PFSK-1 (cell line): ENCODE measurements at regions not wholly inside any gene's neighbourhood (a gene's known extent, or its start where the extent isn't known, plus 50 kb on each side); places are given as distances from the start of the nearest gene placed in this dataset.

Experiments
- FOXP2 ChIP-seq: optimal IDR thresholded peaks from 2 replicates; pipeline ENCODE3; 2011; ENCODE audit warnings: borderline replicate concordance, control low read depth, inconsistent platforms; ENCODE audit not compliant: insufficient read depth; ENCODE audit errors: extremely low read length, extremely low read depth
- POLR2AphosphoS5 ChIP-seq: IDR thresholded peaks from 2 replicates; pipeline ENCODE4 v1.6.1; 2012; ENCODE audit warnings: low read depth, mild to moderate bottlenecking, control low read depth, low read length, moderate library complexity
- SIN3A ChIP-seq: IDR thresholded peaks from 2 replicates; pipeline ENCODE4 v1.6.1; 2012; ENCODE audit warnings: mild to moderate bottlenecking, low read length, moderate library complexity, borderline replicate concordance; ENCODE audit not compliant: insufficient read depth
- TAF1 ChIP-seq: IDR thresholded peaks from 2 replicates; pipeline ENCODE4 v1.6.1; 2012; ENCODE audit warnings: low read length, control low read depth, borderline replicate concordance; ENCODE audit not compliant: insufficient read depth
- TF ChIP-seq, protein P1 (sequence below), 2 experiments: IDR thresholded peaks; 2 replicates each; pipeline versions ENCODE4 v1.6.1 to v1.8.0; 2011 to 2012; ENCODE audit warnings: low read depth in 2 of 2, low read length in 2 of 2, control low read depth in 1 of 2, inconsistent platforms in 1 of 2, mild to moderate bottlenecking in 1 of 2, moderate library complexity in 1 of 2; ENCODE audit not compliant: insufficient read depth in 1 of 2

DNA sequence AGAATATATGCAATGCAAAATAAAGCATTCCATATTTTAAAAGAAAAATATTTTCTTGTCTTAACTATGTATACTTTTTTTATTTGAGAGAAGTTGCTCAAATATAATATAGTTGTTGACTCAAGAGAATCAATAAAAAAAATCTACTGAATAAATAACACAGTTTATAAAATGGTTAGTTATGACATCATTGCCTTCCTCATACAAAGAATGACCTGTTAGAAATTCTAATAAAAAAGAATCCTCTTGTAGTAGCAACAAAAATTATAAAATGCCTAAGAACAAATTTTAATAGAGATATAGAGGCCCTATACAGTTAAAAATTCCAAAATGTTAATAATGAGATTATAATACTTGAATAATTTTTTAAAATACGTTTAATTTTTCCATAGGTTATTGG, 96.5 kb upstream of the AHI1 start:
- TF ChIP-seq, protein P1, sequence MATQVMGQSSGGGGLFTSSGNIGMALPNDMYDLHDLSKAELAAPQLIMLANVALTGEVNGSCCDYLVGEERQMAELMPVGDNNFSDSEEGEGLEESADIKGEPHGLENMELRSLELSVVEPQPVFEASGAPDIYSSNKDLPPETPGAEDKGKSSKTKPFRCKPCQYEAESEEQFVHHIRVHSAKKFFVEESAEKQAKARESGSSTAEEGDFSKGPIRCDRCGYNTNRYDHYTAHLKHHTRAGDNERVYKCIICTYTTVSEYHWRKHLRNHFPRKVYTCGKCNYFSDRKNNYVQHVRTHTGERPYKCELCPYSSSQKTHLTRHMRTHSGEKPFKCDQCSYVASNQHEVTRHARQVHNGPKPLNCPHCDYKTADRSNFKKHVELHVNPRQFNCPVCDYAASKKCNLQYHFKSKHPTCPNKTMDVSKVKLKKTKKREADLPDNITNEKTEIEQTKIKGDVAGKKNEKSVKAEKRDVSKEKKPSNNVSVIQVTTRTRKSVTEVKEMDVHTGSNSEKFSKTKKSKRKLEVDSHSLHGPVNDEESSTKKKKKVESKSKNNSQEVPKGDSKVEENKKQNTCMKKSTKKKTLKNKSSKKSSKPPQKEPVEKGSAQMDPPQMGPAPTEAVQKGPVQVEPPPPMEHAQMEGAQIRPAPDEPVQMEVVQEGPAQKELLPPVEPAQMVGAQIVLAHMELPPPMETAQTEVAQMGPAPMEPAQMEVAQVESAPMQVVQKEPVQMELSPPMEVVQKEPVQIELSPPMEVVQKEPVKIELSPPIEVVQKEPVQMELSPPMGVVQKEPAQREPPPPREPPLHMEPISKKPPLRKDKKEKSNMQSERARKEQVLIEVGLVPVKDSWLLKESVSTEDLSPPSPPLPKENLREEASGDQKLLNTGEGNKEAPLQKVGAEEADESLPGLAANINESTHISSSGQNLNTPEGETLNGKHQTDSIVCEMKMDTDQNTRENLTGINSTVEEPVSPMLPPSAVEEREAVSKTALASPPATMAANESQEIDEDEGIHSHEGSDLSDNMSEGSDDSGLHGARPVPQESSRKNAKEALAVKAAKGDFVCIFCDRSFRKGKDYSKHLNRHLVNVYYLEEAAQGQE (IDR thresholded peaks at IDR 0.05; ENCODE audit: insufficient read depth in 1 of 2, low read depth in 2 of 2, low read length in 2 of 2) = no peak
- no peak for TF ChIP-seq SIN3A
- no peak for TF ChIP-seq FOXP2
- TF ChIP-seq POLR2AphosphoS5 = no peak
- TF ChIP-seq TAF1 = no peak

DNA sequence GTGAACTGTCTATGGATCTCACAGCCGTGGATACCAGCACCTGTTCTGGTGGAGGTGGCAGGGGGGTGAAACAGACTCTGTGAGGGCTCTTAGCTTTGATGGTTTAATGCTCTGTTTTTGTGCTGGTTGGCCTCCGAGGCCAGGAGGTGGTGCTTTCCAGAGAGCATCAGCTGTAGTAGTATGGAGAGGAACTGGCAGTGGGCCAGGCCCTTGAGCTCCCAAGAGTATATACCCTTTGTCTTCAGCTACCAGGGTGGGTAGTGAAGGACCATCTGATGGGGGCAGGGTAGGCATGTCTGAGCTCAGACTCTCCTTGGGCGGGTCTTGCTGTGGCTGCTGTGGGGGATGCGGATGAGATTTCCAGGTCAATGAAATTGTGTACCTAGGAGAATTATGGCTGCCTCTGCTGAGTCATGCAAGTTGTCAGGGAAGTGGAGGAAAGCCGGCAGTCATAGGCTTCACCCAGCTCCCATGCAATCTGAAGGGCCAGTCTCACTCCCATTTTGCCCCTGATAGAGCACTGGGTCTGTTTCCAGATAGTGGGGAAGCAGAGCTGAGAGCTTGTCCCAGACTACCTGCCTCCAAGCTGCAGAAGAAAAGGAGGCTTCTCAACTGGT, 102.7 kb upstream of the AHI1 start:
- TF ChIP-seq SIN3A (no peak), TAF1 (no peak), POLR2AphosphoS5 (no peak), FOXP2 (no peak)
- TF ChIP-seq, protein P1 (IDR thresholded peaks at IDR 0.05; ENCODE audit: insufficient read depth in 1 of 2, low read depth in 2 of 2, low read length in 2 of 2) = no peak

DNA sequence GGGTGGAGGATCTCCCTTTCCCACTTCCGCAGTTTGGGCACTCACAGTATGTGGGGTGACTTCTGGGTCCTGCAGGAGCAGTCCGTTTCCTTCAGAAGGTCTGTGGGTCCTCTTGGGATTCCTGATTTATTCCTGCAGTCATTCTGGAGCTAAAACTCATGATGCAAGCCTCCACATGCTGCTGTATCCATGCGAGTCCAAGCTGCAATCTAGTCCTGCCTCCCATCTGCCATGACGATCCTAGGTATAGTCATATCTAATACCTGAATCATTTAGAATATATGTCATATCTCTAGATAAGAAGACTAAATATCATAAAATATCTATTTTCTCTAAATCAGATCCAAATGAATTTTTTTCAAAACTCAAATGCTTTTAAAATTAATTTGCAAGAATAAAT, 103.4 kb upstream of the AHI1 start:
- TF ChIP-seq, protein P1 (IDR thresholded peaks at IDR 0.05; ENCODE audit: insufficient read depth in 1 of 2, low read depth in 2 of 2, low read length in 2 of 2) = no peak
- TF ChIP-seq TAF1 (no peak), SIN3A (no peak), FOXP2 (no peak), POLR2AphosphoS5 (no peak)

DNA sequence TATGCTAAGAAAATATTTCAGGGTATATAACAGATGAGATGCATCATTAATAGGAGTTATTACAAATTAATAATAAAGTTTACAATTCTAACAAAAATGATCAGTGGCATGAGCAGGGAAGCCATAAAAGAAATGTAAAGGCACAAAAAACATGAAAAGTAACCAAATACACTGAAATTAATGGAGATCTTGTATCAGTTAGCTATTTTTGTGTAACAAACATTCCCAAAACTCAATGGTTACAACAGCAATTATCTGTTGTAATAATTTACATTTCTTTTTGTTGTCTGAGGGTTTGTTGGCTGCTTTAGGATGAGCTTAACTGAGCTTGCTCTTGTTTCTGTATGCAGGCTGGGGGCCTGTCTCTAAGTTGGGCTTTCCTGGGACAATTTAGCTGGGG, 104.3 kb upstream of the AHI1 start:
- TF ChIP-seq SIN3A = no peak
- no peak for TF ChIP-seq POLR2AphosphoS5
- TF ChIP-seq FOXP2 = no peak
- no peak for TF ChIP-seq TAF1
- TF ChIP-seq, protein P1 (IDR thresholded peaks at IDR 0.05; ENCODE audit: insufficient read depth in 1 of 2, low read depth in 2 of 2, low read length in 2 of 2) = no peak

DNA sequence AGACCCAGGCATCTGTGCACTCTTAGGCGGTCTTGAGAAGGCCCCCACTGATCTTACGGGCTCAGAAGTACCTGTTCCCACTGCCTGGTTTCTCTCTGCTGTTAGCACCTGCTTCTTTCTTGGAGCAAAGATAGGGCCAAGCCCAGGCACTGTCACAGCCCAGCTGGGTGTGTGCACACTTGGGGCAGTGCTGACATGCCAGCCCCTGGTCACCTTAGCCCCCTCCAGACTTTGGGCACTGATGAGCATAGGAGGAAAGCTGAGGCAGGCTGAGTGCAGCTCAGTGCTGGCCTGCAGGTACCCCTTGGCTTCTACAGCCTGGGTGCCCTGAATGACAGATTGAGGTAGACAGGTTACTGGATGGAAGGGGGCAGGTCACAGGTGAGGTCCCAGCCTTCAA, 105.7 kb upstream of the AHI1 start:
- TF ChIP-seq FOXP2 (no peak), TAF1 (no peak), POLR2AphosphoS5 (no peak), SIN3A (no peak)
- TF ChIP-seq, protein P1 (IDR thresholded peaks at IDR 0.05; ENCODE audit: insufficient read depth in 1 of 2, low read depth in 2 of 2, low read length in 2 of 2) = no peak
